GM10248 (cell line): ENCODE measurements at regions not wholly inside any gene's neighbourhood (a gene's known extent, or its start where the extent isn't known, plus 50 kb on each side); places are given as distances from the start of the nearest gene placed in this dataset.

Experiments
- CTCF ChIA-PET: fragments of 300-600 bp; sonication (Branson Sonifier 250); formaldehyde crosslinking; extraction: SDS; loops from one replicate; lab custom pipeline; 2021; ENCODE audit warnings: antibody characterized with exemption; lab: Yijun Ruan, JAX
- POLR2A ChIA-PET: fragments of 350-650 bp; sonication (Branson Sonifier 250); formaldehyde crosslinking; extraction: SDS; loops from one replicate; lab custom pipeline; 2020; ENCODE audit warnings: antibody characterized with exemption; lab: Yijun Ruan, JAX
- DNase-seq: peaks from one replicate; pipeline ENCODE4 v3.0.0; 2012; ENCODE audit errors: extremely low spot score
- CTCF ChIP-seq: IDR thresholded peaks from 2 replicates; pipeline ENCODE4 v1.5.1; 2012; ENCODE audit warnings: mild to moderate bottlenecking, low read depth; ENCODE audit errors: extremely low read depth, missing control alignments, control extremely low read depth

- no peak for DNase-seq
- TF ChIP-seq CTCF: no peak
- ChIA-PET CTCF (interaction anchor here (1.5 kb wide), 1 partner anchor 9 kb away, joined by 4 read pairs; no protein-coding TSS in a partner anchor), POLR2A (no interaction called here)
Observed at GRCh38 chr3:147129665-147130064, 276.7 kb downstream of the ZIC4 start.

GRCh38 chr3:147122350-147122749 is 284.0 kb downstream of the ZIC4 start:
- CTCF ChIA-PET: no interaction called here
- no peak for TF ChIP-seq CTCF
- DNase-seq: no peak
- POLR2A ChIA-PET: no interaction called here

GRCh38 chr3:147119989-147120388 is 286.4 kb downstream of the ZIC4 start:
- DNase-seq: no peak
- CTCF ChIA-PET: interaction anchor here (1.5 kb wide), 1 partner anchor 13 kb away, joined by 6 read pairs; no protein-coding TSS in a partner anchor
- TF ChIP-seq CTCF: peak; percentile 19
- POLR2A ChIA-PET: no interaction called here

- CTCF ChIA-PET: interaction anchor here (1.5 kb wide), 1 partner anchor 12 kb away, joined by 6 read pairs; no protein-coding TSS in a partner anchor
- no peak for DNase-seq
- TF ChIP-seq CTCF: no peak
- POLR2A ChIA-PET: no interaction called here
Observed at GRCh38 chr3:147119346-147119745, 287.0 kb downstream of the ZIC4 start.

GRCh38 chr3:147118611-147119010 is 287.7 kb downstream of the ZIC4 start:
- no peak for TF ChIP-seq CTCF
- ChIA-PET POLR2A (no interaction called here), CTCF (interaction anchor here (1.5 kb wide), 1 partner anchor 11 kb away, joined by 6 read pairs; no protein-coding TSS in a partner anchor)
- DNase-seq: no peak

- no peak for TF ChIP-seq CTCF
- CTCF ChIA-PET: no interaction called here
- POLR2A ChIA-PET: no interaction called here
- no peak for DNase-seq
Observed at GRCh38 chr3:147117631-147118030, 288.7 kb downstream of the ZIC4 start.
